ENCODE measurements at regions not wholly inside any gene's neighbourhood (a gene's known extent, or its start where the extent isn't known, plus 50 kb on each side); places are given as distances from the start of the nearest gene placed in this dataset.

DNA sequence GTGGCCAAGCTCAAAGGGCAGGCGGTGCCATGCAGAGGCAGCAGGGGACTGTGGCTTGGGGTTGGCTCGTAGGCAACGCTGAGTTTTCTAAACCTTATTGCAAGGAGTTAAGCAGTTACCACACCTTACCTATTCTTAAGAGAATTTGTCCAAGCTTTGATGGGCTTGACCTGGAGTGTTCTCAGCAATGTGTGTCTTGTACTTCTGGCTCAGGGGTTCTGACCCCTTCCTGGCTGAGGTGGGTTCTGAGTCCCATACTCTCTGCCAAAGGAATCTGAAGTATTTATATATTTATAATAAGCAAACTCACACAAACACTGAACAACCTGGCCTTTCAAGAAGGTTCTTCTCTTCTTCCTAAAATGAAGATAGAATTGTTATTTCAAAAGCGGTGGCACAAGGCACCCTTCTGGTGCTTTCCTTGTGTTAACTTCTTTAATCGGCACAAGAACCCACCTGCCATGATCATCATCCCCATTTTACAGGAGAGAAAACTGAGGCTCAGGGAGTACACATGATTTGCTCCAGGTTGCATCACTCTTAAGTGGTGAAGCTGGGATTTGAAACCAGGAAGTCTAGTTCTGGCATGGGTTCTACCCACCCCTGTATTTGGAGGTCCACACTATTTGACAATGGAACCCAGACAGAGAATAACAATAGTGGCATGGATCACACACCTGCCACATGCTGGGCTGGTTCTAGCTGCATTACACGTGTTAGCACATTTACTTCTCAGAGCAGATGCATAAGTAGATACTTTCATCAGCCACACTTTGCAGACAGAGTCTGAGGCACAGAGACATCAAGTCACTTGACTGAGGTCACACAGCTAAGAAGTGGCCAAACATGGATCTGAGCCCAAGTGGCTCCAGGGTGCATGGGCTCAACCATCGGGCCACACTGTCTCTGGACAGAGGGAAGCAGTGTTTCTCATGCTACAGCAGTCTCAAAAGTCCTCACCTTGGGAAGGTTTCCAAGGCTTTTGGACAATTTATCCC is 224.0 kb downstream of the AACS start:
- H3K4me3 ChIP-seq (ENCODE audit: low read length in 2 of 2), result no peak overlapping the region
- DNase-seq (ENCODE audit: low read depth in 6 of 9, low spot score in 9 of 9), result no peak
- H3K9me3 ChIP-seq (ENCODE audit: control insufficient read depth in 2 of 2, insufficient read depth in 1 of 2, low read length in 1 of 2), result no peaks in the 10 kb centered on the region
- H3K4me1 ChIP-seq (ENCODE audit: control insufficient read depth in 2 of 2, insufficient read depth in 2 of 2, low read length in 2 of 2), result no peaks in the 10 kb centered on the region
- H3K27me3 ChIP-seq (ENCODE audit: control insufficient read depth in 2 of 2, insufficient read depth in 1 of 2, low read length in 1 of 2), result no peaks in the 10 kb centered on the region
- H3K27ac ChIP-seq (ENCODE audit: low read depth in 1 of 2, low read length in 1 of 2), result no peak overlapping the region
- 77% methylated on average over 7 of the region's 7 CpGs for WGBS
- no peaks in the 10 kb centered on the region for H3K36me3 ChIP-seq (ENCODE audit: control insufficient read depth in 2 of 2, insufficient read depth in 2 of 2, low read length in 1 of 2)

GRCh38 chr12:125289970-125290369 is 224.7 kb downstream of the AACS start:
- H3K4me3 ChIP-seq (ENCODE audit: low read length in 2 of 2), result no peak overlapping the region
- no peaks in the 10 kb centered on the region for H3K27me3 ChIP-seq (ENCODE audit: control insufficient read depth in 2 of 2, insufficient read depth in 1 of 2, low read length in 1 of 2)
- no peaks in the 10 kb centered on the region for H3K9me3 ChIP-seq (ENCODE audit: control insufficient read depth in 2 of 2, insufficient read depth in 1 of 2, low read length in 1 of 2)
- H3K4me1 ChIP-seq (ENCODE audit: control insufficient read depth in 2 of 2, insufficient read depth in 2 of 2, low read length in 2 of 2), result no peaks in the 10 kb centered on the region
- no peaks in the 10 kb centered on the region for H3K36me3 ChIP-seq (ENCODE audit: control insufficient read depth in 2 of 2, insufficient read depth in 2 of 2, low read length in 1 of 2)
- no peak overlapping the region for H3K27ac ChIP-seq (ENCODE audit: low read depth in 1 of 2, low read length in 1 of 2)
- DNase-seq (ENCODE audit: low read depth in 6 of 9, low spot score in 9 of 9), result no peak
- 93% methylated on average over 9 of the region's 9 CpGs for WGBS

DNA sequence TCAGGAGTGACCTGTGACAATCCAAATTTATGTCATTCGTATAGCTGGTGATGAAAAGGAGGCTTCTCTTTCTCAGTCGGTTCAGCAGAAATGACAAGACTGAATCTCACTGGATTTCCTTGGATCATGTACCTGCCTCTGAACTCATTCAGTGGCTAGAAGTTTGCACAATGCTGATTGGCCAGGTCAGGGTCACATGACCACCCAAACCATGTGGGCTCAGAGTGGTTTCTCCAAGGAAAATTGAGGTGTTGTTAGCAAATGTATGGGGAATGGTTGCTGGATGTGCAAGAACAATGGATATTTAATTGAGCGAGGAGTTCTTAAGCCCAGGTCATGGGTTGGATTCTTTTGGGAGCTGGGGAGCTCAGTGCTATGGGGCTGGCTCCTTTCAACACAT is 227.5 kb downstream of the AACS start:
- Histone ChIP-seq H3K36me3 (ENCODE audit: control insufficient read depth in 2 of 2, insufficient read depth in 2 of 2, low read length in 1 of 2) (no peaks in the 10 kb centered on the region), H3K4me1 (ENCODE audit: control insufficient read depth in 2 of 2, insufficient read depth in 2 of 2, low read length in 2 of 2) (no peaks in the 10 kb centered on the region), H3K9me3 (ENCODE audit: control insufficient read depth in 2 of 2, insufficient read depth in 1 of 2, low read length in 1 of 2) (peaks cover 0 to 3% of the 10 kb centered on the region in 2 donors), H3K27me3 (ENCODE audit: control insufficient read depth in 2 of 2, insufficient read depth in 1 of 2, low read length in 1 of 2) (no peaks in the 10 kb centered on the region), H3K4me3 (ENCODE audit: low read length in 2 of 2) (no peak overlapping the region), H3K27ac (ENCODE audit: low read depth in 1 of 2, low read length in 1 of 2) (no peak overlapping the region)
- WGBS, result 95% methylated on average over 3 of the region's 3 CpGs
- no peak for DNase-seq (ENCODE audit: low read depth in 6 of 9, low spot score in 9 of 9)

- DNase-seq (ENCODE audit: low read depth in 6 of 9, low spot score in 9 of 9), result no peak
- H3K27me3 ChIP-seq (ENCODE audit: control insufficient read depth in 2 of 2, insufficient read depth in 1 of 2, low read length in 1 of 2), result no peaks in the 10 kb centered on the region
- peaks cover 0 to 3% of the 10 kb centered on the region in 2 donors for H3K9me3 ChIP-seq (ENCODE audit: control insufficient read depth in 2 of 2, insufficient read depth in 1 of 2, low read length in 1 of 2)
- WGBS, result 94% methylated on average over 5 of the region's 5 CpGs
- no peak overlapping the region for H3K4me3 ChIP-seq (ENCODE audit: low read length in 2 of 2)
- H3K4me1 ChIP-seq (ENCODE audit: control insufficient read depth in 2 of 2, insufficient read depth in 2 of 2, low read length in 2 of 2), result no peaks in the 10 kb centered on the region
- no peak overlapping the region for H3K27ac ChIP-seq (ENCODE audit: low read depth in 1 of 2, low read length in 1 of 2)
- H3K36me3 ChIP-seq (ENCODE audit: control insufficient read depth in 2 of 2, insufficient read depth in 2 of 2, low read length in 1 of 2), result no peaks in the 10 kb centered on the region
Measured at GRCh38 chr12:125295550-125295949, 230.3 kb downstream of the AACS start.

GRCh38 chr12:125296701-125297100 is 231.5 kb downstream of the AACS start:
- 69% methylated on average over 9 of the region's 9 CpGs for WGBS
- Histone ChIP-seq H3K36me3 (ENCODE audit: control insufficient read depth in 2 of 2, insufficient read depth in 2 of 2, low read length in 1 of 2) (no peaks in the 10 kb centered on the region), H3K27me3 (ENCODE audit: control insufficient read depth in 2 of 2, insufficient read depth in 1 of 2, low read length in 1 of 2) (no peaks in the 10 kb centered on the region), H3K9me3 (ENCODE audit: control insufficient read depth in 2 of 2, insufficient read depth in 1 of 2, low read length in 1 of 2) (peaks cover 0 to 3% of the 10 kb centered on the region in 2 donors), H3K4me1 (ENCODE audit: control insufficient read depth in 2 of 2, insufficient read depth in 2 of 2, low read length in 2 of 2) (no peaks in the 10 kb centered on the region), H3K27ac (ENCODE audit: low read depth in 1 of 2, low read length in 1 of 2) (no peak overlapping the region), H3K4me3 (ENCODE audit: low read length in 2 of 2) (no peak overlapping the region)
- DNase-seq (ENCODE audit: low read depth in 6 of 9, low spot score in 9 of 9), result no peak

- 82% methylated on average over 9 of the region's 9 CpGs for WGBS
- H3K4me1 ChIP-seq (ENCODE audit: control insufficient read depth in 2 of 2, insufficient read depth in 2 of 2, low read length in 2 of 2), result no peaks in the 10 kb centered on the region
- no peaks in the 10 kb centered on the region for H3K27me3 ChIP-seq (ENCODE audit: control insufficient read depth in 2 of 2, insufficient read depth in 1 of 2, low read length in 1 of 2)
- no peak overlapping the region for H3K27ac ChIP-seq (ENCODE audit: low read depth in 1 of 2, low read length in 1 of 2)
- no peak overlapping the region for H3K4me3 ChIP-seq (ENCODE audit: low read length in 2 of 2)
- no peaks in the 10 kb centered on the region for H3K36me3 ChIP-seq (ENCODE audit: control insufficient read depth in 2 of 2, insufficient read depth in 2 of 2, low read length in 1 of 2)
- no peak for DNase-seq (ENCODE audit: low read depth in 6 of 9, low spot score in 9 of 9)
- peaks cover 0 to 3% of the 10 kb centered on the region in 2 donors for H3K9me3 ChIP-seq (ENCODE audit: control insufficient read depth in 2 of 2, insufficient read depth in 1 of 2, low read length in 1 of 2)
Measured at GRCh38 chr12:125299840-125300239, 234.6 kb downstream of the AACS start.

- H3K27me3 ChIP-seq (ENCODE audit: control insufficient read depth in 2 of 2, insufficient read depth in 1 of 2, low read length in 1 of 2), result no peaks in the 10 kb centered on the region
- peaks cover 0 to 3% of the 10 kb centered on the region in 2 donors for H3K9me3 ChIP-seq (ENCODE audit: control insufficient read depth in 2 of 2, insufficient read depth in 1 of 2, low read length in 1 of 2)
- WGBS, result 81% methylated on average over 3 of the region's 3 CpGs
- no peaks in the 10 kb centered on the region for H3K4me1 ChIP-seq (ENCODE audit: control insufficient read depth in 2 of 2, insufficient read depth in 2 of 2, low read length in 2 of 2)
- H3K36me3 ChIP-seq (ENCODE audit: control insufficient read depth in 2 of 2, insufficient read depth in 2 of 2, low read length in 1 of 2), result no peaks in the 10 kb centered on the region
- no peak overlapping the region for H3K4me3 ChIP-seq (ENCODE audit: low read length in 2 of 2)
- DNase-seq (ENCODE audit: low read depth in 6 of 9, low spot score in 9 of 9), result no peak
- H3K27ac ChIP-seq (ENCODE audit: low read depth in 1 of 2, low read length in 1 of 2), result no peak overlapping the region
Measured at GRCh38 chr12:125300249-125300648, 235.0 kb downstream of the AACS start.

- DNase-seq (ENCODE audit: low read depth in 6 of 9, low spot score in 9 of 9), result no peak
Measured at GRCh38 chr12:125303337-125303736, 238.1 kb downstream of the AACS start.

DNA sequence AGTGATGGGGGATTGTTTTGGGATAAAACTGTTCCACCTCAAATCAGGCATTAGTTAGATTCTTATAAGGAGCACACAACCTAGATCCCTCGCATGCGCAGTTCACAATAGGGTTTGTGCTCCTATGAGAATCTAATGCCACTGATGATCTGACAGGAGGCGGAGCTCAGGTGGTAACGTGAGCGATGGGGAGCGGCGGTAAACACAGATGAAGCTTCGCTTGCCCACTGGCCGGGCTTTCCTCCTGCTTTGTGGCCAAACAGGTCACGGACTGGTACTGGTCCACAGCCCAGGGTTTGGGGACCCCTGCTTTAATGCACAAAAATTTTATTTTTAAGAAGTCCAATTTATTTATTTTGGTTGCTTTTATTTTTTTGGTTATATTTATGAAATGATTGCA is 238.8 kb downstream of the AACS start:
- H3K4me3 ChIP-seq (ENCODE audit: low read length in 2 of 2), result no peak overlapping the region
- 95% methylated on average over 10 of the region's 10 CpGs for WGBS

More at GRCh38 chr12:125303337-125303736, 238.1 kb downstream of the AACS start:
- Histone ChIP-seq H3K36me3 (ENCODE audit: control insufficient read depth in 2 of 2, insufficient read depth in 2 of 2, low read length in 1 of 2) (no peaks in the 10 kb centered on the region), H3K4me1 (ENCODE audit: control insufficient read depth in 2 of 2, insufficient read depth in 2 of 2, low read length in 2 of 2) (no peaks in the 10 kb centered on the region), H3K27ac (ENCODE audit: low read depth in 1 of 2, low read length in 1 of 2) (no peak overlapping the region), H3K4me3 (ENCODE audit: low read length in 2 of 2) (no peak overlapping the region), H3K9me3 (ENCODE audit: control insufficient read depth in 2 of 2, insufficient read depth in 1 of 2, low read length in 1 of 2) (no peaks in the 10 kb centered on the region), H3K27me3 (ENCODE audit: control insufficient read depth in 2 of 2, insufficient read depth in 1 of 2, low read length in 1 of 2) (no peaks in the 10 kb centered on the region)
- WGBS, result 93% methylated on average over 2 of the region's 2 CpGs

More for the DNA sequence above, 238.8 kb downstream of the AACS start:
- no peak overlapping the region for H3K27ac ChIP-seq (ENCODE audit: low read depth in 1 of 2, low read length in 1 of 2)
- no peaks in the 10 kb centered on the region for H3K4me1 ChIP-seq (ENCODE audit: control insufficient read depth in 2 of 2, insufficient read depth in 2 of 2, low read length in 2 of 2)
- H3K27me3 ChIP-seq (ENCODE audit: control insufficient read depth in 2 of 2, insufficient read depth in 1 of 2, low read length in 1 of 2), result no peaks in the 10 kb centered on the region
- no peak for DNase-seq (ENCODE audit: low read depth in 6 of 9, low spot score in 9 of 9)
- no peaks in the 10 kb centered on the region for H3K9me3 ChIP-seq (ENCODE audit: control insufficient read depth in 2 of 2, insufficient read depth in 1 of 2, low read length in 1 of 2)
- H3K36me3 ChIP-seq (ENCODE audit: control insufficient read depth in 2 of 2, insufficient read depth in 2 of 2, low read length in 1 of 2), result no peaks in the 10 kb centered on the region
